GM23338 (cell line): ENCODE measurements at regions not wholly inside any gene's neighbourhood (a gene's known extent, or its start where the extent isn't known, plus 50 kb on each side); places are given as distances from the start of the nearest gene placed in this dataset.

Experiments used
- ATAC-seq: fragments of 200-7000 bp; cut with Tn5 transposase; 3 replicates; pipeline ENCODE4 v1.9.1; 2020
- DNase-seq: peaks from one replicate; pipeline ENCODE4 v3.0.0-alpha.2; 2015; ENCODE audit warnings: low spot score
- H2AFZ ChIP-seq: fragments of 200-600 bp; sonication (generic); 2 replicates; pipeline ENCODE4 v1.8.0; 2016; ENCODE audit warnings: antibody characterized with exemption, mild to moderate bottlenecking, moderate library complexity
- H3F3A ChIP-seq: fragments of 200-600 bp; sonication (generic); replicated peaks from 2 replicates; pipeline ENCODE4 v1.8.0; 2017; ENCODE audit warnings: antibody characterized with exemption, mixed run types, low read depth
- H3K27ac ChIP-seq: fragments of 200-600 bp; sonication (generic); 2 replicates; pipeline ENCODE4 v1.6.1; 2016; ENCODE audit warnings: low read depth
- H3K27me3 ChIP-seq: fragments of 200-600 bp; sonication (generic); 2 replicates; pipeline ENCODE4 v1.8.0; 2016; ENCODE audit warnings: mild to moderate bottlenecking, mixed run types, moderate library complexity; ENCODE audit not compliant: insufficient read depth
- H3K36me3 ChIP-seq: fragments of 200-600 bp; sonication (generic); 2 replicates; pipeline ENCODE4 v1.8.0; 2016; ENCODE audit warnings: mild to moderate bottlenecking; ENCODE audit not compliant: insufficient read depth
- H3K4me1 ChIP-seq: fragments of 200-600 bp; sonication (generic); 2 replicates; pipeline ENCODE4 v1.8.0; 2016; ENCODE audit warnings: mild to moderate bottlenecking, moderate library complexity; ENCODE audit not compliant: insufficient read depth
- H3K4me2 ChIP-seq: fragments of 200-600 bp; sonication (generic); 2 replicates; pipeline ENCODE4 v1.7.1; 2017; ENCODE audit warnings: mixed run types
- H3K4me3 ChIP-seq: fragments of 200-600 bp; sonication (generic); 2 replicates; pipeline ENCODE4 v1.6.1; 2016; ENCODE audit warnings: mixed run types
- H3K79me2 ChIP-seq: fragments of 200-600 bp; sonication (generic); replicated peaks from 2 replicates; pipeline ENCODE4 v1.8.0; 2017; ENCODE audit warnings: mild to moderate bottlenecking; ENCODE audit not compliant: insufficient read depth
- H3K9me2 ChIP-seq: fragments of 200-600 bp; sonication (generic); 2 replicates; pipeline ENCODE4 v1.8.0; 2017; ENCODE audit not compliant: insufficient read depth
- H4K20me1 ChIP-seq: fragments of 200-600 bp; sonication (generic); replicated peaks from 2 replicates; pipeline ENCODE4 v1.8.0; 2017; ENCODE audit warnings: mild to moderate bottlenecking; ENCODE audit not compliant: insufficient read depth
- H3K27ac Mint-ChIP-seq: 2 replicates; pipeline ENCODE4 v1.8.0; 2020; ENCODE audit warnings: inconsistent platforms, mild to moderate bottlenecking, moderate library complexity, mixed read lengths
- H3K27me3 Mint-ChIP-seq: 3 replicates; pipeline ENCODE4 v1.8.0; 2022; ENCODE audit warnings: low read depth, mild to moderate bottlenecking, moderate library complexity, mixed read lengths, inconsistent platforms; ENCODE audit not compliant: insufficient read depth, poor library complexity
- H3K36me3 Mint-ChIP-seq: 3 replicates; pipeline ENCODE4 v1.8.0; 2021; ENCODE audit warnings: low read depth, mild to moderate bottlenecking, inconsistent platforms, moderate library complexity, mixed read lengths
- H3K4me1 Mint-ChIP-seq: 3 replicates; pipeline ENCODE4 v1.8.0; 2020; ENCODE audit warnings: mild to moderate bottlenecking, inconsistent platforms, mixed read lengths
- H3K4me3 Mint-ChIP-seq: 3 replicates; pipeline ENCODE4 v1.8.0; 2021; ENCODE audit warnings: moderate library complexity, mild to moderate bottlenecking, inconsistent platforms, mixed read lengths
- H3K9me3 Mint-ChIP-seq: 3 replicates; pipeline ENCODE4 v1.8.0; 2020; ENCODE audit warnings: moderate library complexity, mild to moderate bottlenecking, inconsistent platforms, mixed read lengths
- CREB1 ChIP-seq: fragments of 250-450 bp; sonication (Bioruptor Pico); IDR thresholded peaks from 2 replicates; pipeline ENCODE4 v1.5.0; 2020; ENCODE audit warnings: low read depth, mild to moderate bottlenecking, moderate library complexity
- CTCF ChIP-seq, 2 experiments: fragments of 200-600 bp in 1 of 2; sonication (generic) in 1 of 2; conservative IDR thresholded peaks; 2 replicates each; pipeline versions ENCODE4 v1.5.1 to v1.6.1; 2016 to 2017; ENCODE audit warnings: antibody characterized with exemption in 2 of 2, low read depth in 2 of 2, mild to moderate bottlenecking in 2 of 2, moderate library complexity in 1 of 2
- ETS1 ChIP-seq: IDR thresholded peaks from 2 replicates; pipeline ENCODE4 v1.6.1; 2016; ENCODE audit warnings: antibody characterized with exemption
- JUNB ChIP-seq: IDR thresholded peaks from one replicate; pipeline ENCODE4 v1.6.1; 2016; ENCODE audit warnings: antibody characterized with exemption; ENCODE audit not compliant: unreplicated experiment
- NANOG ChIP-seq: IDR thresholded peaks from 2 replicates; pipeline ENCODE4 v1.6.1; 2016; ENCODE audit warnings: antibody characterized with exemption, borderline replicate concordance
- POLR2AphosphoS5 ChIP-seq: IDR thresholded peaks from 2 replicates; pipeline ENCODE4 v1.6.1; 2016; ENCODE audit warnings: antibody characterized with exemption, low read depth
- REST ChIP-seq: IDR thresholded peaks from one replicate; pipeline ENCODE4 v1.6.1; 2018; ENCODE audit warnings: antibody characterized with exemption; ENCODE audit not compliant: unreplicated experiment
- STAT1 ChIP-seq: IDR thresholded peaks from one replicate; pipeline ENCODE4 v1.6.1; 2016; ENCODE audit warnings: antibody characterized with exemption; ENCODE audit not compliant: unreplicated experiment
- ZNF114 ChIP-seq: fragments of 250-450 bp; sonication (Bioruptor Pico); IDR thresholded peaks from 2 replicates; pipeline ENCODE4 v1.5.0; 2020; ENCODE audit warnings: mild to moderate bottlenecking, moderate library complexity
- ZNF331 ChIP-seq: fragments of 250-450 bp; sonication (Bioruptor Pico); IDR thresholded peaks from 2 replicates; pipeline ENCODE4 v1.5.0; 2020; ENCODE audit warnings: low read depth, mild to moderate bottlenecking, moderate library complexity
- ZNF462 ChIP-seq: fragments of 250-450 bp; sonication (Bioruptor Pico); IDR thresholded peaks from 2 replicates; pipeline ENCODE4 v1.5.0; 2020; ENCODE audit warnings: mild to moderate bottlenecking, moderate library complexity

GRCh38 chr2:220665108-220665471 lies 907.0 kb downstream of the EPHA4 start:
- H3K27me3 ChIP-seq = no peaks in the 10 kb centered on the region
- DNase-seq (no peak), ATAC-seq (no peak)
- H3K27ac ChIP-seq = no peak overlapping the region
- H3K9me3 Mint-ChIP-seq = peaks cover 6% of the 10 kb centered on the region
- H3F3A ChIP-seq = no peaks in the 10 kb centered on the region
- H3K4me3 Mint-ChIP-seq = no peak overlapping the region
- H3K4me1 ChIP-seq = no peaks in the 10 kb centered on the region
- H3K4me2 ChIP-seq = no peak overlapping the region
- no peaks in the 10 kb centered on the region for H3K4me1 Mint-ChIP-seq
- peaks cover 6% of the 10 kb centered on the region; the same call in 2 of the 3 replicates for H3K36me3 Mint-ChIP-seq
- no peaks in the 10 kb centered on the region for H3K36me3 ChIP-seq
- H2AFZ ChIP-seq = no peak overlapping the region
- H4K20me1 ChIP-seq = no peaks in the 10 kb centered on the region
- peaks cover 4% of the 10 kb centered on the region for H3K9me2 ChIP-seq
- no peak overlapping the region for H3K4me3 ChIP-seq
- H3K27me3 Mint-ChIP-seq = no peaks in the 10 kb centered on the region
- TF ChIP-seq STAT1 = no peak
- no peak for TF ChIP-seq POLR2AphosphoS5
- TF ChIP-seq JUNB = no peak
- TF ChIP-seq CTCF (conservative IDR thresholded peaks at IDR 0.05; ENCODE audit: low read depth in 2 of 2) = no peak
- no peak for TF ChIP-seq CREB1 (CRISPR knock-in tag)
- TF ChIP-seq ZNF331 (CRISPR knock-in tag) = no peak
- no peak for TF ChIP-seq ETS1
- TF ChIP-seq REST = no peak
- no peak for TF ChIP-seq NANOG
- TF ChIP-seq ZNF114 (CRISPR knock-in tag) = no peak
- TF ChIP-seq ZNF462 = no peak
- H3K79me2 ChIP-seq = no peaks in the 10 kb centered on the region
- H3K27ac Mint-ChIP-seq = no peak overlapping the region
